ENCODE measurements at regions not wholly inside any gene's neighbourhood (a gene's known extent, or its start where the extent isn't known, plus 50 kb on each side); places are given as distances from the start of the nearest gene placed in this dataset.
"Not testable (repeated sequence)": the region's sequence is repeated elsewhere in the genome, so short reads cannot be mapped to it uniquely, and the experiment has no call there.

GRCh38 chr2:242054881-242055801, 185.6 kb downstream of the RTP5 start:
- DNase-seq, result no peak

- no peak for DNase-seq
These were observed 186.5 kb downstream of the RTP5 start for GRCh38 chr2:242056026-242056425.

GRCh38 chr2:242056785-242057184, 187.3 kb downstream of the RTP5 start:
- DNase-seq, result no peak

GRCh38 chr2:242057379-242058040, 188.0 kb downstream of the RTP5 start:
- DNase-seq, result no peak

GRCh38 chr2:242058116-242058680, 188.7 kb downstream of the RTP5 start:
- no peak for DNase-seq

GRCh38 chr2:242059566-242059965, 190.0 kb downstream of the RTP5 start:
- DNase-seq, result no peak

- DNase-seq, result no peak
These were observed 190.8 kb downstream of the RTP5 start for GRCh38 chr2:242060212-242060835.

GRCh38 chr2:242061930-242062329, 192.4 kb downstream of the RTP5 start:
- not testable (repeated sequence) for DNase-seq

GRCh38 chr2:242063436-242063835, 193.9 kb downstream of the RTP5 start:
- no peak for DNase-seq

GRCh38 chr2:242063850-242064249, 194.3 kb downstream of the RTP5 start:
- no peak for DNase-seq

- no peak for DNase-seq
These were observed 195.1 kb downstream of the RTP5 start for GRCh38 chr2:242064364-242065250.

- DNase-seq, result no peak
These were observed 195.9 kb downstream of the RTP5 start for GRCh38 chr2:242065426-242065825.

- no peak for DNase-seq
These were observed 199.5 kb downstream of the RTP5 start for GRCh38 chr2:242069018-242069417.

- not testable (repeated sequence) for DNase-seq
These were observed 200.4 kb downstream of the RTP5 start for GRCh38 chr2:242069938-242070395.

- not testable (repeated sequence) for DNase-seq
These were observed 201.2 kb downstream of the RTP5 start for GRCh38 chr2:242070726-242071125.

- DNase-seq, result not testable (repeated sequence)
These were observed 201.8 kb downstream of the RTP5 start for GRCh38 chr2:242071377-242071776.

- not testable (repeated sequence) for DNase-seq
These were observed 202.4 kb downstream of the RTP5 start for GRCh38 chr2:242071936-242072335.

- no peak for DNase-seq
These were observed 205.6 kb downstream of the RTP5 start for GRCh38 chr2:242075168-242075567.

- no peak for DNase-seq
These were observed 206.2 kb downstream of the RTP5 start for GRCh38 chr2:242075696-242076095.

GRCh38 chr2:242076184-242076583, 206.7 kb downstream of the RTP5 start:
- DNase-seq, result not testable (repeated sequence)

- not testable (repeated sequence) for DNase-seq
These were observed 208.9 kb downstream of the RTP5 start for GRCh38 chr2:242078426-242078825.

- DNase-seq, result not testable (repeated sequence)
These were observed 210.3 kb downstream of the RTP5 start for GRCh38 chr2:242079792-242080191.

All from activated effector memory CD4-positive, alpha-beta T cell treated with Interleukin-2 at 50 U/mL for 16 hours (primary cell).